GM12873 (cell line): ENCODE measurements at regions not wholly inside any gene's neighbourhood (a gene's known extent, or its start where the extent isn't known, plus 50 kb on each side); places are given as distances from the start of the nearest gene placed in this dataset.

Source experiments
- CTCF ChIP-seq: IDR thresholded peaks from 2 replicates; pipeline ENCODE4 v1.5.1; 2012; ENCODE audit warnings: low read depth, mild to moderate bottlenecking, moderate library complexity, low read length, control low read depth; ENCODE audit not compliant: insufficient read depth; ENCODE audit errors: missing control alignments

GRCh38 chr7:68311958-68312357 lies 1286.3 kb upstream of the AUTS2 start:
- TF ChIP-seq CTCF: no peak

GRCh38 chr7:68313806-68314205 lies 1284.5 kb upstream of the AUTS2 start:
- TF ChIP-seq CTCF: no peak

DNA sequence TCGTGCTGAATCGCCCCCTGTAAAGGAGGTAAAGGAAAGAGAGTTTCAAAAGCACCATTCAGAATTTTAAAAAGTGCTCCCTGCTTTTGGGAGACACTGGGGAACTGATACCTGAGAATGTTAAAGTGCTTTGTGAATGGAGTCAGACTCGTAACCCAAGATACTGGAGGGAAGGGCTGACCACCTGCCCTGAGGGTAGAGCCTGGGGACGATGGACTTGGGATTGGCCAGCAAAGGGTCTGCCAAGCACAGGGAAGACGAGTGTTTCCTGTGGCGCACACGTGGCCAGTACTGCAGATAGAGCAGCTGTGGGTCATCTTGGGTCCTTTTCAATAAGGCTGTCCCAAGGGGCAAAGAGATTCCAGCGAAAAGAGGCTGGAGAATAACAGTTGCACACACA lies 1284.1 kb upstream of the AUTS2 start:
- no peak for TF ChIP-seq CTCF

GRCh38 chr7:68317476-68317875 lies 1280.8 kb upstream of the AUTS2 start:
- TF ChIP-seq CTCF: no peak

DNA sequence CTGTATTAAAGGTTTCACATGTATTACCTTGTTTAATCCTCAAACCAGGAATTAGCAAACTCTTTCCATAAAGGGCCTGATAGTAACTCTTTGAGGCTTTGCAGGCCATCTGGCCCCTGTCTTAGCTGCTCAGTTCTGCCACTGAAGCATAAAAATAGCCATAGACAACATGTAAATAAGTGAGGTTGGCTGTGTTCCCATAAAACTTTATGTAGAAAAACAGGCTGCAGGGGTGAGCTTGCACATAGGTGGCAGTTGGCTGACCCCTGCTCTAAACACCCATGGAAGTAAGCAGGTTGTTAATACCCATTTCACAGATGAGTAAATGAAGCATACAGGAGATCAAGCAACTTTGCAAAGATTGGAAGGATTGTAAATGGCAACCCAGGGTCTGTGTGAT lies 1279.2 kb upstream of the AUTS2 start:
- TF ChIP-seq CTCF: no peak

GRCh38 chr7:68321076-68321639 lies 1277.1 kb upstream of the AUTS2 start:
- TF ChIP-seq CTCF: no peak

- no peak for TF ChIP-seq CTCF
These were observed 1276.3 kb upstream of the AUTS2 start for GRCh38 chr7:68321776-68322496.
